ENCODE measurements at regions not wholly inside any gene's neighbourhood (a gene's known extent, or its start where the extent isn't known, plus 50 kb on each side); places are given as distances from the start of the nearest gene placed in this dataset.

- no peak for DNase-seq (ENCODE audit: low spot score)
- in situ Hi-C loops (cut with MboI; ENCODE audit: low sequenced_read_pairs, unreplicated experiment): no loop called here
- TF ChIP-seq, protein P1, sequence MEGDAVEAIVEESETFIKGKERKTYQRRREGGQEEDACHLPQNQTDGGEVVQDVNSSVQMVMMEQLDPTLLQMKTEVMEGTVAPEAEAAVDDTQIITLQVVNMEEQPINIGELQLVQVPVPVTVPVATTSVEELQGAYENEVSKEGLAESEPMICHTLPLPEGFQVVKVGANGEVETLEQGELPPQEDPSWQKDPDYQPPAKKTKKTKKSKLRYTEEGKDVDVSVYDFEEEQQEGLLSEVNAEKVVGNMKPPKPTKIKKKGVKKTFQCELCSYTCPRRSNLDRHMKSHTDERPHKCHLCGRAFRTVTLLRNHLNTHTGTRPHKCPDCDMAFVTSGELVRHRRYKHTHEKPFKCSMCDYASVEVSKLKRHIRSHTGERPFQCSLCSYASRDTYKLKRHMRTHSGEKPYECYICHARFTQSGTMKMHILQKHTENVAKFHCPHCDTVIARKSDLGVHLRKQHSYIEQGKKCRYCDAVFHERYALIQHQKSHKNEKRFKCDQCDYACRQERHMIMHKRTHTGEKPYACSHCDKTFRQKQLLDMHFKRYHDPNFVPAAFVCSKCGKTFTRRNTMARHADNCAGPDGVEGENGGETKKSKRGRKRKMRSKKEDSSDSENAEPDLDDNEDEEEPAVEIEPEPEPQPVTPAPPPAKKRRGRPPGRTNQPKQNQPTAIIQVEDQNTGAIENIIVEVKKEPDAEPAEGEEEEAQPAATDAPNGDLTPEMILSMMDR (IDR thresholded peaks at IDR 0.05; ENCODE audit: borderline replicate concordance, control extremely low read depth, extremely low read depth, insufficient read depth, missing control alignments): no peak
Observed at GRCh38 chr6:105568751-105569150, 165.9 kb upstream of the PREP start.

DNA sequence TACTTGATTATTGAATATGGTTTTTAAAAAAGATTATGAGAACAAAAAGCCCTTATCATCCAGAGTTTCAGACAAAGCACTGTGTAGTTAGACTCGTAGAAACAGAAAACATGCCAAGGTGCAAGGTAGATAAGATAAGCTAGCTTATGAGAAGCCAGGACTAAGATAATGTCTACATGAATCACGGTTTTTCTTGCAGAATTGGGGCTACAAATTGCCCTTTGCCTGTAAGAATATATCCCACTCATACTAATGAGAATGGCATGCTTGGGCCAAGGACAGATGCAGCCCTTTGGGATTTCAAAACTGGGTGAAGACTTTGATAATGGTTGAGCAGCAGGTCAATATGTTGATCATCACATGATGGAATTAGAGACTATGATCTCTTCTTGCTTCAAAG lies 165.3 kb upstream of the PREP start:
- in situ Hi-C loops (cut with MboI; ENCODE audit: low sequenced_read_pairs, unreplicated experiment): no loop called here
- no peak for DNase-seq (ENCODE audit: low spot score)
- TF ChIP-seq, protein P1 (IDR thresholded peaks at IDR 0.05; ENCODE audit: borderline replicate concordance, control extremely low read depth, extremely low read depth, insufficient read depth, missing control alignments): no peak

GRCh38 chr6:105567140-105567539 lies 164.3 kb upstream of the PREP start:
- in situ Hi-C loops (cut with MboI; ENCODE audit: low sequenced_read_pairs, unreplicated experiment): no loop called here
- TF ChIP-seq, protein P1 (IDR thresholded peaks at IDR 0.05; ENCODE audit: borderline replicate concordance, control extremely low read depth, extremely low read depth, insufficient read depth, missing control alignments): no peak
- DNase-seq (ENCODE audit: low spot score): no peak

GRCh38 chr6:105566503-105566902 lies 163.6 kb upstream of the PREP start:
- no peak for DNase-seq (ENCODE audit: low spot score)
- in situ Hi-C loops (cut with MboI; ENCODE audit: low sequenced_read_pairs, unreplicated experiment): no loop called here
- TF ChIP-seq, protein P1 (IDR thresholded peaks at IDR 0.05; ENCODE audit: borderline replicate concordance, control extremely low read depth, extremely low read depth, insufficient read depth, missing control alignments): no peak

DNA sequence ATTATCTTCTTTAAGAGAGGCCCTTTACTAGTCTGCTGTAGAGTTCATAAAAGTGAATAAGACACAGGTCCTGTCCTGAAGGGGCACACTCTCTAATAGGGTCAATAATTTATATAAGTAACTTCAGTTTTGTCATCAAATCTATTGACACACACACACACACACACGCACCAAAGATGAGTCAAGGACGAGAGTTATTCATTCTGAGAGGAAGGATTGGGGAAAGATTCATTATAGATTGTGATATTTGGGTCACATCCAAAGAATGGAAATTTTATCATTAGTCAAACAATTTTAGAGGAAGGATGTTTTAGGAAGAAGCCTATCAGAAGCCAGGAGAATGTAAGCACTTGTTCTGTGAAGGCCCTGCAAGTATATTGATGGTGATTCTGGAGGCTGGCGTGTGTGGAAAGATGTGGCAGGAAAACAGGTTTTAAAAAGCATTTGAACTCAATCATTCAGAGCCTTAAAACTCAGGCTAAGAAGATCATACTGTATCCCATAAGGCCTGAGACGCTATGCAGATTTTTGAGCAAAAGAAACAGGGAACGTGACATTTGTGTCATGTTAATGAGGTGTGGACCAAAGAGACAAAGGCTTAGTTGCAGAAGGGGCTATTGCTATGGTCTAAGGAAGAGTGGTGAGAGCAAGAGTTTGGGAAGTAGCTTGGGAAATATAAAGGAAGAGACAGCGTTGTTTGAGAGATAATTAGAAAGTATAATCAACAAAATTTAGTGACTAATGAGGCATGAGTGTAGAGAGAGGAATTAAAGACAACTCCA lies 161.4 kb upstream of the PREP start:
- in situ Hi-C loops (cut with MboI; ENCODE audit: low sequenced_read_pairs, unreplicated experiment): no loop called here
- TF ChIP-seq, protein P1 (IDR thresholded peaks at IDR 0.05; ENCODE audit: borderline replicate concordance, control extremely low read depth, extremely low read depth, insufficient read depth, missing control alignments): no peak
- no peak for DNase-seq (ENCODE audit: low spot score)

DNA sequence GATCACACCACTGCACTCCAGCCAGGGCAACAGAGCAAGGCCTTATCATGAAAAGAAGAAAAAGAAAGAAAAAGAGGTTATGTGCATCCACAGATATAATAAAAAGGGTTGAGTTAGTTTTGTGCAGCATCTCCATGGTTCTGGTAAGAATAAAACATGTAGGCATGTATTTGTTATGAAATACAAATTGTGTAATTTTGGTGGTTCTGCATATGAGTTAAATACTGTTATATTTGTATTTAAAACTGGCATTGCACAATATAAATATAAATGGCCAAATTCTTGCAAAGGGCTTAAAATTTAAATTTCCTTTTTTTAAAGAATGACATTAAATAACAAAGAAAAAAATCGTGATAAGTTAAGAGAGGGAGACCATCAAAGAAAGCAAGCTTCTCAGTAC lies 159.1 kb upstream of the PREP start:
- TF ChIP-seq, protein P1 (IDR thresholded peaks at IDR 0.05; ENCODE audit: borderline replicate concordance, control extremely low read depth, extremely low read depth, insufficient read depth, missing control alignments): no peak
- in situ Hi-C loops (cut with MboI; ENCODE audit: low sequenced_read_pairs, unreplicated experiment): no loop called here

More for the DNA sequence above, 159.1 kb upstream of the PREP start:
- DNase-seq (ENCODE audit: low spot score): no peak
